GM08714 (cell line): ENCODE measurements at regions not wholly inside any gene's neighbourhood (a gene's known extent, or its start where the extent isn't known, plus 50 kb on each side); places are given as distances from the start of the nearest gene placed in this dataset.
"Not testable (repeated sequence)": the region's sequence is repeated elsewhere in the genome, so short reads cannot be mapped to it uniquely, and the experiment has no call there.

Source experiments
- H3K4me3 ChIP-seq: fragments of 200-500 bp; sonication (Bioruptor generic); 2 replicates; pipeline ENCODE4 v1.5.1; 2014; ENCODE audit warnings: mild to moderate bottlenecking, low read length, inconsistent platforms
- ZNF274 ChIP-seq: IDR thresholded peaks from 2 replicates; pipeline ENCODE4 v1.6.1; 2012; ENCODE audit warnings: mild to moderate bottlenecking, low read depth, low read length

DNA sequence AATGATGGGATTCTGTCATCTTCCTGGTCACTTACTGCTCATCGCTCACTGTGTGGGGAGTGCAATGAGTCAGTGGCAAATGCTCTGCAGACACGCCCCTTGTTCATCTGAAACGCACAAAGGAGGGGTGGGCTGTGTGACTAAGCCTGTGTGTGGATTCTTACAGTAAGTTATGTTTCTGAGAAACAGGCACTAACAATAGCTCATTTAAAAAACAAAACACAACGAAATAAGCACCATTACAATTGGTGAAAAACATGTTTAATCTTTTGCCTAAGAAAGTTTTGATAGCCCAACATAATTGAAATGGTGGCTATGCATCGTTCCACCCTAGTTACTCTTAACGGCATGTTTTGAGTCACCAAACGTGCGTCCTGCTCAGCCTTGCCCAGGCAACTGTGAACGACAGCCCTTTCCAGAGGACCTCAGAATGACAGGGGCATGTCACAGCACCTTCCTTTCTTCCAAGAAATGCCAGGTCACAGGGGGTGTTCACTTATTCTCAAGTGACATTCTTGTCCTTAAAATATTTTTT lies 118.4 kb upstream of the SGK1 start:
- no peak for TF ChIP-seq ZNF274
- H3K4me3 ChIP-seq: 0 out of 2 replicates have a peak overlapping the region, but pooled peaks have one; percentile 32

DNA sequence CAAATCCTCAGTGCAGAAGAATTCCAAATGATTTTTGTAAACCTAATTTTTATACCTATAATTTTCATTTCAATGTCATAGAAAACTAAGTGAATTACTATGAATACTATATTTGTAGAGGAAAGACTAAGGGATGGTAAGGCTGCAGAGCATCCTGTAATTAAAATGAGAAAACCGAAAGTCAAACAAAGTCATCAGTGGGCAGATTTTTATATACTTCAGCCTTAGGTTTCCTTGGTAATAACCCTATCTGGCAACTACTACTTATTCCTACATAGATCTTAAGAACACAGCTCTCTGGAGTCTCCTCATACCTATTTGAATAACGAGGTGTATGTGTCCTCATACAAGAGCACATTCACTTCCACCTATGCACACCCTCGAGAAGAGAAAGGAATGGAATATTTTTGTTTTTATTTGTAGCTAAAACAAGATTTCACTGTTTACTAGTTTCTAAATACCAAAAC lies 117.9 kb upstream of the SGK1 start:
- H3K4me3 ChIP-seq: 0 out of 2 replicates have a peak overlapping the region, but pooled peaks have one; percentile 32
- TF ChIP-seq ZNF274: no peak

- H3K4me3 ChIP-seq: no peak overlapping the region
- no peak for TF ChIP-seq ZNF274
Measured at GRCh38 chr6:134434019-134434942, 116.4 kb upstream of the SGK1 start.

DNA sequence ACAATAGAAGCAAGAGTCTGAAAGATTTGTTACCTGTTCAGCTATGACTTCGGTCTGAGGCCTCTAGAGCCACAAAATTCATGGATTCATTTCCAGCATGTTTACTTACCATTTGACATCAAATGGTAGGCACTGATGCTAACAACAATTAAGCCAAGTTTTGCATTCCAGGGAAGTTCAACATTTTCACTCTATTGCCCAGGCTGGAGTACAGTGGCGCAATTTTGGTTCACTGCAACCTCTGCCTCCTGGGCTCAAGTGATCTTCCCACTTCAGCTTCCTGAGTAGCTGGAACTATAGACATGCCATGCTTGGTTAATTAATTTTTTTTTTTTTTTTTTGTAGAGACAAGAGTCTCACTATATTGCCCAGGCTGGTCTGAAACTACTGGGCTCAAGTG lies 114.1 kb upstream of the SGK1 start:
- no peak for TF ChIP-seq ZNF274
- no peak overlapping the region for H3K4me3 ChIP-seq

GRCh38 chr6:134431421-134431859 lies 113.5 kb upstream of the SGK1 start:
- no peak overlapping the region for H3K4me3 ChIP-seq
- TF ChIP-seq ZNF274: no peak

GRCh38 chr6:134429861-134430380 lies 112.0 kb upstream of the SGK1 start:
- TF ChIP-seq ZNF274: no peak
- no peak overlapping the region for H3K4me3 ChIP-seq

- no peak for TF ChIP-seq ZNF274
- no peak overlapping the region for H3K4me3 ChIP-seq
Measured at GRCh38 chr6:134427721-134428120, 109.8 kb upstream of the SGK1 start.

DNA sequence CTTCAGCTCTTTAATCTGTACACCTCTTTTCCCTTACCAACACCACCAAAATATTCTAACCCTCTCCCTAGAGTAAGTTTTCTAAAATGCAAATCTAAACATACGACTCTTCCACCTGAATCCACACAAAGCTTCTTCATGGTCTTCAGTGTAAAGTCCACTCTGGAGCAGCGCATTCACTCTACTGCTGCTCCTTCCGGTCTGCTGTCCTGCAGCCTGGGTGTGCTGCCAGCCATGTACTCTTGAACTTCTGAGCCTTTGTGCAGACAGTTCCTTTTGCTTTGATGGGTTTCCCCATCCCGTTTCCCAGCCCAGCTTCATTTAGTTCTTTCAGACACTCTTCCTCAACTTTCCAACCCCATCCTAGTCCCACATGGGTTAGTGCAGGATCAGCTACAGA lies 108.7 kb upstream of the SGK1 start:
- TF ChIP-seq ZNF274: no peak
- H3K4me3 ChIP-seq: no peak overlapping the region

- not testable (repeated sequence) for H3K4me3 ChIP-seq
Measured at GRCh38 chr6:134425917-134426316, 108.0 kb upstream of the SGK1 start.

- H3K4me3 ChIP-seq: no peak overlapping the region
- no peak for TF ChIP-seq ZNF274
Measured at GRCh38 chr6:134425513-134425912, 107.6 kb upstream of the SGK1 start.

DNA sequence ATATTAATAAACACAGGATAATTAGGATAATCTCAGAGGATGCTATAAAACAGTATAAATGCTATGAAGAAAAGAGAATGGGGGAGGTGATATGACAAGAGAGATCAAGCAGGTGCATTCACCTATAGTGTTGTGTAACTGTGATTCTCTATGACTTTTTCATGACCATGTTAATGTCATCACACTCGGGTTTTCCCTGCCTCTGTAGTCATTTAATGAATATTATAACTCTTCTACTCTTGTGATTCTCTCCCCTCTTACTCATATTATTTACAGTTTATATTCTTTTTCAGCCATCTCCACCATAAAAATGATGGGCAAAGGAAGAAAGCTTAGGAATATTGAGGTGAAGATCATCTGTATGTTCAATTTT lies 106.9 kb upstream of the SGK1 start:
- no peak for TF ChIP-seq ZNF274
- no peak overlapping the region for H3K4me3 ChIP-seq

- H3K4me3 ChIP-seq: no peak overlapping the region
- no peak for TF ChIP-seq ZNF274
Measured at GRCh38 chr6:134424165-134424797, 106.4 kb upstream of the SGK1 start.

DNA sequence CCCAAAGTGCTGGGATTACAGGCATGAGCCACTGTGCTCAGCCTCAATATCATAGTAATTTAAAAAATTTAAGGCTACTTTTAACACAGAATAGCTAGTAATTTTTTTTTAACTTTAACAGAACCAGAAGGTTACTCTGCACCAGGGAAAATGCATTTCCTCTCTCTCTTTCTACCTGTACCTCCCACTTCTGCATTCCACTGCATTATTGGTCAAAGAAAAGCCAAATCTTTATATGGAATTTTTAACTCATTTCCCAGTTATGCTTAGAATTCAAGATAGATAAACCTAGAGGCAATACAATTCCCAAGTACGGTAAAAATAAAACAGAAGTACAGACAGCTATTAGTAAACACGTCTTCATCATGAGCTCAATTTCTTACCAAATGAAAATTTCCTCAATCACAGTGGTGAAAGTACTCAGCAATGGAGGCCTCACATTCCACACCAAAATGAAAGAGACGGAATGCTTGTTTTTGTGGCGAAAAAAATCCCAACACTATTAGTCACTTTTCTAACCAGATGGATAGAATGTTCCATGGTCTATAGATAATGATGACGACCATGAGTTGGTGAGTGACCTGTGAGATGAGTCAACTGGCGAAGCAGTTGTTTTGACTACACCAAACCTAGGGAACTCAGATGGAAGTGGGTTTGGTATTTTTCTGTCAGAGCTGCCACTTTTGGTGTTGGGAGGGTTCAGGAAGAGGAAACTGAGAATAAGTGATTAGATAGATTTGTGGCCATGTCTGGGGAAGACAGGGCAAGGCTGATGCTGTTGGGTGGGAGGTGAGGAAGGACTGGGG lies 104.7 kb upstream of the SGK1 start:
- H3K4me3 ChIP-seq: no peak overlapping the region
- TF ChIP-seq ZNF274: no peak

- no peak for TF ChIP-seq ZNF274
- no peak overlapping the region for H3K4me3 ChIP-seq
Measured at GRCh38 chr6:134421501-134421900, 103.6 kb upstream of the SGK1 start.
